ENCODE measurements at regions not wholly inside any gene's neighbourhood (a gene's known extent, or its start where the extent isn't known, plus 50 kb on each side); places are given as distances from the start of the nearest gene placed in this dataset.
"Not testable (repeated sequence)": the region's sequence is repeated elsewhere in the genome, so short reads cannot be mapped to it uniquely, and the experiment has no call there.

GRCh38 chr1:120278259-120278610 is 101.9 kb upstream of the SEC22B start:
- not testable (repeated sequence) for ATAC-seq, DNase-seq

- DNase-seq, ATAC-seq: not testable (repeated sequence)
Observed at GRCh38 chr1:120277428-120278258, 101.3 kb upstream of the SEC22B start.

- ATAC-seq, DNase-seq: not testable (repeated sequence)
Observed at GRCh38 chr1:120276710-120277109, 100.4 kb upstream of the SEC22B start.

- ATAC-seq, DNase-seq: not testable (repeated sequence)
Observed at GRCh38 chr1:120274438-120274837, 98.1 kb upstream of the SEC22B start.

- not testable (repeated sequence) for ATAC-seq, DNase-seq
Observed at GRCh38 chr1:120273363-120273762, 97.0 kb upstream of the SEC22B start.

- DNase-seq, ATAC-seq: not testable (repeated sequence)
Observed at GRCh38 chr1:120272242-120272641, 95.9 kb upstream of the SEC22B start.

- ATAC-seq, DNase-seq: not testable (repeated sequence)
Observed at GRCh38 chr1:120271561-120272221, 95.4 kb upstream of the SEC22B start.

- DNase-seq, ATAC-seq: not testable (repeated sequence)
Observed at GRCh38 chr1:120267894-120268551, 91.7 kb upstream of the SEC22B start.

GRCh38 chr1:120264564-120264963 is 88.2 kb upstream of the SEC22B start:
- ATAC-seq, DNase-seq: not testable (repeated sequence)

GRCh38 chr1:120262791-120263751 is 86.8 kb upstream of the SEC22B start:
- DNase-seq, ATAC-seq: not testable (repeated sequence)

GRCh38 chr1:120257778-120258105 is 81.4 kb upstream of the SEC22B start:
- not testable (repeated sequence) for ATAC-seq

GRCh38 chr1:120257064-120257777 is 80.9 kb upstream of the SEC22B start:
- DNase-seq = not testable (repeated sequence)
- peak; percentile 69 for ATAC-seq

More at GRCh38 chr1:120257778-120258105, 81.4 kb upstream of the SEC22B start:
- DNase-seq = not testable (repeated sequence)

- not testable (repeated sequence) for ATAC-seq, DNase-seq
Observed at GRCh38 chr1:120250756-120251155, 74.4 kb upstream of the SEC22B start.

GRCh38 chr1:120248726-120249427 is 72.6 kb upstream of the SEC22B start:
- ATAC-seq = not testable (repeated sequence)

GRCh38 chr1:120248203-120248602 is 71.9 kb upstream of the SEC22B start:
- DNase-seq, ATAC-seq: not testable (repeated sequence)

More at GRCh38 chr1:120248726-120249427, 72.6 kb upstream of the SEC22B start:
- not testable (repeated sequence) for DNase-seq

- ATAC-seq, DNase-seq: not testable (repeated sequence)
Observed at GRCh38 chr1:120243867-120244266, 67.5 kb upstream of the SEC22B start.

GRCh38 chr1:120242582-120242981 is 66.3 kb upstream of the SEC22B start:
- not testable (repeated sequence) for ATAC-seq, DNase-seq

- not testable (repeated sequence) for ATAC-seq, DNase-seq
Observed at GRCh38 chr1:120241868-120242267, 65.5 kb upstream of the SEC22B start.

GRCh38 chr1:120240181-120240580 is 63.9 kb upstream of the SEC22B start:
- not testable (repeated sequence) for ATAC-seq, DNase-seq

- ATAC-seq, DNase-seq: not testable (repeated sequence)
Observed at GRCh38 chr1:120239351-120239750, 63.0 kb upstream of the SEC22B start.

All from stimulated activated naive CD8-positive, alpha-beta T cell treated with anti-CD3 and anti-CD28 coated beads, Interleukin-15, Interleukin-2, amounts not matched to agents 100 U/mL and 50 U/mL, for 24 hours (primary cell).